Bronchial epithelial cell (primary cell): ENCODE measurements at regions not wholly inside any gene's neighbourhood (a gene's known extent, or its start where the extent isn't known, plus 50 kb on each side); places are given as distances from the start of the nearest gene placed in this dataset.

Source experiments
- DNase-seq: peaks from one replicate; pipeline ENCODE4 v3.0.0-alpha.2; 2010; ENCODE audit warnings: low read depth
- FAIRE-seq: peaks from 2 replicates; lab custom pipeline; 2011; peaks lifted over from hg19 to GRCh38; lab: Jason Lieb, UNC
- H3K27me3 ChIP-seq: 2 replicates; pipeline ENCODE4 v1.5.1; 2011; ENCODE audit warnings: low read length; ENCODE audit not compliant: control insufficient read depth, insufficient read depth
- H3K36me3 ChIP-seq: 2 replicates; pipeline ENCODE4 v1.5.1; 2011; ENCODE audit warnings: low read length; ENCODE audit not compliant: control insufficient read depth, insufficient read depth
- H3K4me3 ChIP-seq: 2 replicates; pipeline ENCODE4 v1.5.1; 2011; ENCODE audit warnings: mild to moderate bottlenecking, low read depth, low read length, control low read depth
- CTCF ChIP-seq: IDR thresholded peaks from 2 replicates; pipeline ENCODE4 v1.5.1; 2011; ENCODE audit warnings: mild to moderate bottlenecking, moderate library complexity, low read length, control low read depth, inconsistent platforms; ENCODE audit not compliant: insufficient read depth, severe bottlenecking

- DNase-seq = peak; percentile 20
- no peak for FAIRE-seq
- Histone ChIP-seq H3K4me3 (no peak overlapping the region), H3K36me3 (no peaks in the 10 kb centered on the region), H3K27me3 (no peaks in the 10 kb centered on the region)
- TF ChIP-seq CTCF = peak; percentile 44
These were observed 153.4 kb upstream of the POU5F2 start for GRCh38 chr5:93894601-93895354.

- no peak for TF ChIP-seq CTCF
- no peak for DNase-seq
- no peaks in the 10 kb centered on the region for H3K27me3 ChIP-seq
- H3K36me3 ChIP-seq = no peaks in the 10 kb centered on the region
- no peak overlapping the region for H3K4me3 ChIP-seq
- no peak for FAIRE-seq
These were observed 151.7 kb upstream of the POU5F2 start for GRCh38 chr5:93893075-93893474.

GRCh38 chr5:93892481-93892880 is 151.1 kb upstream of the POU5F2 start:
- Histone ChIP-seq H3K36me3 (no peaks in the 10 kb centered on the region), H3K4me3 (no peak overlapping the region), H3K27me3 (no peaks in the 10 kb centered on the region)
- no peak for TF ChIP-seq CTCF
- FAIRE-seq = no peak
- no peak for DNase-seq

- FAIRE-seq (no peak), DNase-seq (no peak)
- Histone ChIP-seq H3K27me3 (no peaks in the 10 kb centered on the region), H3K36me3 (no peaks in the 10 kb centered on the region), H3K4me3 (no peak overlapping the region)
- TF ChIP-seq CTCF = no peak
These were observed 150.4 kb upstream of the POU5F2 start for GRCh38 chr5:93891491-93892480.

GRCh38 chr5:93890657-93891056 is 149.3 kb upstream of the POU5F2 start:
- FAIRE-seq (no peak), DNase-seq (no peak)
- no peak for TF ChIP-seq CTCF
- Histone ChIP-seq H3K36me3 (no peaks in the 10 kb centered on the region), H3K4me3 (no peak overlapping the region), H3K27me3 (no peaks in the 10 kb centered on the region)
